CD1c-positive myeloid dendritic cell (primary cell): ENCODE measurements at regions not wholly inside any gene's neighbourhood (a gene's known extent, or its start where the extent isn't known, plus 50 kb on each side); places are given as distances from the start of the nearest gene placed in this dataset.

Experiments
- DNase-seq: peaks from one replicate; pipeline ENCODE4 v3.0.0-alpha.2; 2016; ENCODE audit errors: extremely low spot score

DNA sequence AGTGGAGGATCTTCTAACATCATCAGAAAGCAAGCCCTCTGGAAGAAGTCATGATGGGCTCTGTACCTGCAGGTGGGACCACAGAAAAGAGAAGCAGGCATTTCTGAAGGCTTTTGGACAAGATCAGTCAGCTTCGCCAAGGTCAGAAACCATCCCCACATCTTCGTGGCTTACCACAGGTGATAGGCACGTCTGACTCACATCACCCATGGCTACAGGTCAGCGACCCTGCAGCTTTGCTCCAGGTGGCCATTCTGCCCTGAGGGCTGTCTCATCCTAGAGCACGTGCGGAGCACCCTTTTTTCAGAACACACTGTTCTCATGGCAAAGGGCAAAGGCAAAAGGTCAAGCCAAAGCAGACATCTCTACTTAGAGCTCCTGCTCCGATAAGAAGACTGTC, 518.9 kb upstream of the ADARB2 start:
- no peak for DNase-seq

DNA sequence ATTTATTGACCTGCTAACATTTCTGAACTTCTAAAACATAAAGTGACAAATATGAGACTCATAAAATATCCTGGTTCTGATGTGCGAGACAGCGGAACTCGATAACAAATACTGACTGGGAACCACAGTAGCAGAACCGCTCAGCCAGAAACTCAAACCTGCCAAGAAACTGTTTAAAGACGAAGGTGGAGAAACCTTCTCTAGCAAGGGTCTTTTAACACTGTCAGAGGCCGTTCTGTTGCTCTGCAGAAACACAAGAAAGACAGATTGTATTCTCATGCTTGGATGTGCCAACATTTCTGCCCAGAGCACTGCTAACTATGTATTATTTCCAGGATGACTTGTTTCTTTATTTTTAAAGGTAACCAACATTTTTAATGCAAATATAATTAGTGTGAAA, 514.8 kb upstream of the ADARB2 start:
- DNase-seq, result no peak

- no peak for DNase-seq
Observed at GRCh38 chr10:2251631-2252030, 514.3 kb upstream of the ADARB2 start.

DNA sequence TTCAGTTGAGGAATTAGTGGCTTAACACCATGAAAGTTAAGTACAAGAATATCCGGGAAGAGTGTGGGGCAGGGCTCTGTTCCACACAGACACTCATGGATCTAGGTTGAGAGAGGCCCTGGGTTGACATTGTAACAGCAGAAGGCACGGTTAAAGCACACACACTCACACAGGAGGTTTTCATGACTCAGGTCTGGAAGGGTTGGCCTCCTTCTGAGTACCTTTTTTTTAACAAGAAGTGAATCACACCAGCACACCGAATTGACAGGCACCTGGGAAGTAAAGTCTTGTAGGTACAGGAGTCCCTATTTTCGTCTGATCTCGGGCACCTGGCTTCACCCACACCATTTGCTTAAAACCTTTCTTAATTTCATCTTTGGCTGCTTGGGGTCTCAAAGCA, 509.4 kb upstream of the ADARB2 start:
- DNase-seq, result no peak

DNA sequence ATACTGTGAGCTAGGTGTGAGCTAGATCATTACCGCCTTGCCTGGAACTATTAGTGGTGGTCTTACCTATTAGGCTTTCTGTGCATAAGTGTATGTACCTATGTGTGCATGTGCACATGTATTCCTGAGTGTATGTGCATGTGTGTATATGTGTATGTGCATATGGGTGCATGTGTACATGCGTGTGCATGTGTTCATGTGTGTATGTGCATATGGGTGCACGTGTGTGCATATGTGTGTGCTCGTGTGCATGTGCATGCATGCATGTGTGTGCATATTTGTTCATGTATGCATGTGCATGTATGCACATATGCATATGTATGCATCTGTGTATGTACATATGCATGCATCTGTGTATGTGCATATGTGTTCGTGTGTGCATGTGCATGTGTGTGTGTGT, 508.3 kb upstream of the ADARB2 start:
- DNase-seq, result no peak

DNA sequence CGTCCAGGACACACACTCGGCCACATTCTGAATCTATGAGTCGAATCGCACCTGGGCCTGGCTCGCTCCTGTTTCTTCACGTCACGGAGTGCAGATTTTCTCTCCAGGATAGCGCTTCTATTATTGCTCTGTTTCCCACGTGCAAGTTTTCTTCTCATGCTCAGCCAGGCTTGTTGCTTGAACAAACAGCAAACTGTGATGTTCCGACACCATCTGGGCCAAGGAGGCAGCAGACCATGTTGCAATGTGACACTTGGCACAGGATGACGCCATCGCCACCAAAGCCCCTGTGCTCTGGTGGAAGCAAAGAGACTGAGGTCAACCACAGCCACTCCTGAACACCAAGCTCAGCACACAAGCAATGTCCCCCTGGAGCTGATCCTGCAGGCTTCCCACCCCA, 507.1 kb upstream of the ADARB2 start:
- DNase-seq, result no peak

DNA sequence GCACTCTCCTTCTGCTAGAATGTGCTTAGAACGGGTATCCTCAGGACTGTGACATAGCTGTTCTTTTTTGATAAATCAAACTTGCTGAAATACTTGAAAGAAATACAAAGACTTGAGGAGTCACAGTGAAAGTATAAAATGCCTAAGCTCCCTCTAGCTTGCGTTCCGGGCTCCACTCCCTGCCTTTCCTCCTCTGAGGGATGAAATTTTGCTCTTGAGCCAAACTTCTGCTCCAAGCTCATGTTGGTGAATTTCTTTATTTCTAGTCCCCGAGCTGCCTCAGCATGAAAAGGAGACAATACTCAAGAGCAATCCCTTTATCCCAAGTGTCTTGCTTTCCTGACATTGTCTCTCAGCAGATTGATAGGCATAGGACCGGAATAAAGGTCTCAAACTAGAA, 499.6 kb upstream of the ADARB2 start:
- no peak for DNase-seq

DNA sequence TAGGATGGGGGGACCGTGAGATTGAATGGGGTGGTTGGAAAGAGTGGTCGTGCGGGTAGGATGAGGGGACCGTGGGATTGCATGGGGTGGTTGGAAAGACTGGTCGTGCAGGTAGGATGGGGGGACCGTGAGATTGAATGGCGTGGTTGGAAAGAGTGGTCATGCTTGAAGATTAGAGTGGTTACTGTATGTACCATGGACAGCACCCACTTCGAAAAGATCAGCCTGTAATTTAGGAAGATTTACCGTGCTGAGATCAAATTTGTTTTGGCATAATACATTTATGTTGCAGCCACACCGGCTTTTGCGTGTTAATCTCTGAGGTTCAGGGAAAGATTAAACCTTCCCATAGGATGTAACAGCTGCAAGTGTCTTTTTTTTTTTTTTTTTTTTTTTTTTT, 495.2 kb upstream of the ADARB2 start:
- no peak for DNase-seq

DNA sequence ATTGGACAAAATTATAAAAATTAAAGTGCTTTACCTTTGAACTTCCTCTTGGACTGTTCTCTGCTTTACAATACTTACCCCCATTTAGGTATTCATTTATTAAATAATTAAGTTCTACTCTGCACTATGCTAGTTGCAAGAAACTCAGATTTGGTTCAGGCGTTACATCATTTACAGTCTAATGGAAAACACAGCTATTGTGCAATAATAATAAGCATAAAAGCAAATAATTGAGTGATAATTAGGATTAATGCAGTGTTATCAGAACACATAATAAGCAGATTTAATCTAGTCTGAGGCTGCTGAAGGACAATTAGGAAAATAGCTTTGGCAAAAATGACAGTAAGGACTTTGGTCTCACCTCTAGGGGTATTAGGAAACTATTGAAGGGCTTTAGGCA, 493.2 kb upstream of the ADARB2 start:
- DNase-seq, result no peak

DNA sequence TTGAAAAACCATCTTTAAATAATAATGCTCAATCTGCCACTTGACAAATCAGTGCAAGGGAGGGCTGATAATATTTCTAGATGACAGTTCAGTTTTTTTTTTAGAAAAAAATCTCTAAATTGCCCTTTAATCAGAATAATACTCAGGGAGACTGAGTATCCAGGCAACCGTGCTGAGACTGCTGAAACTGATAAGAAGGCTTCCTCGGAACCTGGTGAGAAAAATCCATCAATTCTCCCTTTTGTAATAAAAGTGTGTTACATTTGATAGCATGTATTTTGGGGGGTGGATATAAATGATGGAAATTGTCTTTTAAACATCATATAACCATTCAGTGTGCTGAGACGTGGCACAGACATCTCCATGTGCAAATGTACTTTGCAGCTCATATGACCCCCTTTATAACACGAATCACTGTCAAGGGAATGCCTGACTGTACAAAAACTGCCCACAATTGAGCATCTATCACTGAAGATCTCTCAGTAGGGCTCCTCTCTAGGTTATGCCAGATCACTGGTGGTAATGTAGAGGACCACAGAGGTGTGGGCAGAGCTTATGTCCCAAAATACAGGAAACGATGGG, 491.1 kb upstream of the ADARB2 start:
- no peak for DNase-seq

DNA sequence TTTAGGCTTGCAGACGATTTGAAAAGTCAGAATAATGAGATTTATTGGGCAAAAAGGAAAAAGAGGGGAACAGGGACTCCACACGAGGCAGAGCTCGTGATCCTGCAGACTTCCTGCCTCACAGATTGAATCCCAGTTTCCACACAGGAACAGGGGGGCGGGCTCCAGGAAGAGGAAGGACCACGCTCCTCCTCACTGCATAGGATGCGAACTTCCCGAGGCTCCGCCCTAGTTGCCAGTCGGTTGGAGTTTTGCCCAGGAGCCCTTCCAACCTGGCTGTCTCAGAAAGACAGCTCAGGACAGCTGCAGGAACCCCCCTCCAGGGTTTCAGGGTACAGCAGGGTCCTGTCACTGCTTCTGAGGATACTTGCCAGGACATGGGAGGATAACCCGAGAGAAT, 488.3 kb upstream of the ADARB2 start:
- DNase-seq, result no peak

GRCh38 chr10:2223548-2224320, 486.4 kb upstream of the ADARB2 start:
- no peak for DNase-seq

- no peak for DNase-seq
Observed at GRCh38 chr10:2222631-2223030, 485.3 kb upstream of the ADARB2 start.

- no peak for DNase-seq
Observed at GRCh38 chr10:2214805-2215204, 477.5 kb upstream of the ADARB2 start.

DNA sequence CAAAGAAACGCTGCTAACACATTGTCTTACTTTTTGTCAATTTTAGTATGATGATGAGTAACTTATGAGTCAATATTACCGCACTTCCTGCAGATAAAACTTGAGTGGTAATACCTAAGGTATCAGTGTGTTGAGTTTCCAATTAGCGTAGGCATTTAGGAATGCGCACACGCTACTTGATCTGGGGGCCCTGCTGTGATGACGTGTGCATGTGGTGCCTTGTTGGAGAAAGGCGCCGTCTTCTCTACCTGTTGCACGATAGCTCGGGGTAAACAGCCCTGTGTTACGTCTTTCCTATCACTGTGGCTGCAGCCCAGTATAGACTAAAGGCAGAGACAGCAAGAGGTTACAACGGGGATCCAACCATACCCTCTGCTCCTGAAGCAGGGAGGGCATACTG, 476.8 kb upstream of the ADARB2 start:
- no peak for DNase-seq

GRCh38 chr10:2212244-2212834, 475.0 kb upstream of the ADARB2 start:
- DNase-seq, result no peak

DNA sequence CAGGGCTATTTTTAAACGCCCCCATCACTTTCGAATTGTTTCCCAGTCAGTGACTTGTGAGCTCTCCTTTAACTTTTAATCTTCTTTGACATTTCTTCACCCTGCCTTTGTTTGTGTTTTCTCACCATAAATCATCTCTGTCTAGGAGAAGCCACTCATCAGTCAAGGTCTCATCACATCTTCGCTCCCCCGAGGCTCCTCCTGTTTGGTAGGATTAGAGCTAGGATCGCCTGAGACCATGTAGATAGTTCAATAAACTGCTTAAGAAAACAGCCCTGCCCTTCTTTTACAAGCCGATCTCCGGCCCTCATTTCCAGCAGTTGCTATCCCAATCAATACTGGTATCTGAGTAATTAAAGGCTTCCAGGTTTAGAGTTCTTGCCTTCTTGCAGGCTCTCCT, 472.8 kb upstream of the ADARB2 start:
- no peak for DNase-seq

DNA sequence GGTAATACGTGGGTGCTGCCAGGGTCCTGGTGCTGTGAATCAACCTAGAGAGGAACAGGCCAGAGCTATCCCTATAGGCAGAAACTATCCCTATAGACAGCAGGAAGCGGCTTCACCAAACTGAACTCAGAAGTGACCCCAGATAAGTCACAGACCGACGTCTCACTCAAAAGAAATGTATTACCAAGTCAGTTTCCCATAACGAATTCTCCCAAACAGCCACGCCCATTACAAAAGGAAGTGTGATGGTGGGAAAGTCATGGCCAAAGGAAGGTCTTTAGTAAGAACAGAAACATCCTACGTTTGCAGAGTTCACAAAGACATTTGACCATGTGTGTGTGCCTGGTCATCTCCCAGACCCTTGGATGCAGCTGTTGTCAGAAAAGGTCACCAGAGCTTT, 470.8 kb upstream of the ADARB2 start:
- no peak for DNase-seq

GRCh38 chr10:2207246-2207922, 470.1 kb upstream of the ADARB2 start:
- DNase-seq, result no peak

DNA sequence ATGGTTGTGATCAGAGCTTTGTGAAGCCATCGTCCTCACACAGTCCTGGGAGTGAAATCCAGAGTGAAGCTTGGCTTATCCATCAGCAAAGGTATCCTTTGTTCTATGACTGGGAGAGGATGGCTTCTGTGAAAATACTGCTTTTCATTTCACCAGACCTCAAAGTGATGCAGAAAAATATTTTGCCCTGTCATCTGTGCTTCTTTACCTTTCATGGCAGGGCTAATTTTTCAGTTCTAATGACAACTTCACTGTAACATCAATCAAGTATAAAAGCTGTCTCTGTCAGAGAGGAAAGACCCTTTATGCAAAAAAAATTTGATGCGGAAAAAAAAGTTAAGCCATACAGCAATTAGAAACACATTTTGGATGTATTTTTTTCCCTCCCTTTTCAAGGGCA, 468.1 kb upstream of the ADARB2 start:
- DNase-seq, result no peak

DNA sequence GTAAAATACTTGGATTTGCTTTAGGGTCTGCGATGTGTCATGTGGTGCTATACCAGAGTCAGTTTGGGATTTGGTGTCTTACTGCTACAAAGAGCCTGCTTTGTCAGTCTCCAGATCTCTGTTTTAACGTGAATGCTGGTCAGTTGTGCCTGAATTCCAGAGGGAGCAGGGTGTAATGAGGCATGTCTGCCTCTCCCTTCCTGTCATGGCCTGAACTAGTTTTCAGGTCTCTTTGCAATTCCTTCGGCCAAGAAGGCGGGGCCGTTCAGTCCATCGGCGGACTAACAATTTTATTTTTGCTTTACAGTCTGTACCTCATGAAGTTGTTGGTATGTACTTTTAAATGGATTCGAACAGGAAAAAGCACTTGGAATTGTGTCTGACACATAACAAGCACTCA, 465.1 kb upstream of the ADARB2 start:
- DNase-seq, result no peak

DNA sequence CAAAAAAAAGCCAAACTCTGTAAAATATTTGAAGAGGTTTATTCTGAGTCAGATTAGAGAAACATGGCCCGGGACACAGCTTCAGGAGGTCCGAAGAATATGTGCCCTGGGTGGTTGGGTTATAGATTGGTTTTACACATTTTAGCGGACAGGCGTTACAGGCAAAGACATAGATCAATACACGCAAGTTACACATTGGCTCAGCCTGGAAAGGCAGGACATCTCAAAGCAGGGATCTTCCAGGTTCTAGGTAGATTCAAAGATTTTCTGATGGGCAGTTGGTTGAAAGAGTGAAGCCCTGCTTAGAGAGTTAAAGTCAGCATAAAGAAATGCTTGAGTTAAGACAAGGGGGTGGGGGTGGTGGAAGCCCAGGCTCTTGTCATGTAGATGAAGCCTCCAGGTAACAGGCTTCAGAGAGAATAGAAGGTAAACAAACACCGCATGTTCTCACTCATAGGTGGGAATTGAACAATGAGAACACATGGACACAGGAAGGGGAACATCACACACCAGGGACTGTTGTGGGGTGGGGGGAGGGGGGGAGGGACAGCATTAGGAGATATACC, 464.3 kb upstream of the ADARB2 start:
- no peak for DNase-seq

DNA sequence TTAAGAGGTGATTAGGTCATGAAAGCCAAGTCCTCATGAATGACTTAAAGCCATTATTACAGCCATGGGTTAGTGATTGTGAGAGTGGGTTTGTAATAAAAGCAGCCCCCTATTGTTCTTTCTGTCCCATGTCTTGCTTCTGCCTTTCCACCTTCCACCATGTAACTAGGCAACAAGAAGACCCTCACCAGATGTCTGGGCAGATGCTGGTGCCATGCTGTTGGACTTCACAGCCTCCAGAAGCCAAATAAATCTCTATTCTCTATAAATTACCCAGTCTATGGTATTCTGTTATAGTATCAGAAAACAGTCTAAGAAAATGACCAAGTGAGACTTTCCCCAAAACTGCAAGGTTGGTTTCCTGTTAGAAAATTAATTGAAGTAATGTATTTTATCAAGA, 460.3 kb upstream of the ADARB2 start:
- DNase-seq, result no peak
